ENCODE measurements at regions not wholly inside any gene's neighbourhood (a gene's known extent, or its start where the extent isn't known, plus 50 kb on each side); places are given as distances from the start of the nearest gene placed in this dataset.

DNA sequence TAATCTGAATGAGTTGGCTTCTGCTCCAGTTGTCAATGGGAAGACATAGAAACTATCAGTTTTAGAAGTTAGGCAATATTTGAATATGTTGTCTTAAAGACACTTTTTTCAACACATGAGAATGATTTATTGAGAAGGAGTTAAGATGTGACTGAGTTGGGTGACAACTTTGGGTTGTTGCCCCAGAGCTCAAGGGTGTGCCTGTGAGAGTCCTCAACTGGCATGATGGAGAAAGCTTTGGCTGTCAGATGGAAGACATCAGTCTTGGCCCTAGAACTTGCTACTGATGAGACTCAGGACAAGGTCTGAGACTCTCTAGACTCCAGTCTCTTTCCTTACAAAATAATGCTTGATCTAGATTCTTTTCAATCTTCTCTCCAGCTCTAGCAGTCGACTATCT lies 69.0 kb upstream of the CTAGE1 start:
- TF ChIP-seq, protein P1, sequence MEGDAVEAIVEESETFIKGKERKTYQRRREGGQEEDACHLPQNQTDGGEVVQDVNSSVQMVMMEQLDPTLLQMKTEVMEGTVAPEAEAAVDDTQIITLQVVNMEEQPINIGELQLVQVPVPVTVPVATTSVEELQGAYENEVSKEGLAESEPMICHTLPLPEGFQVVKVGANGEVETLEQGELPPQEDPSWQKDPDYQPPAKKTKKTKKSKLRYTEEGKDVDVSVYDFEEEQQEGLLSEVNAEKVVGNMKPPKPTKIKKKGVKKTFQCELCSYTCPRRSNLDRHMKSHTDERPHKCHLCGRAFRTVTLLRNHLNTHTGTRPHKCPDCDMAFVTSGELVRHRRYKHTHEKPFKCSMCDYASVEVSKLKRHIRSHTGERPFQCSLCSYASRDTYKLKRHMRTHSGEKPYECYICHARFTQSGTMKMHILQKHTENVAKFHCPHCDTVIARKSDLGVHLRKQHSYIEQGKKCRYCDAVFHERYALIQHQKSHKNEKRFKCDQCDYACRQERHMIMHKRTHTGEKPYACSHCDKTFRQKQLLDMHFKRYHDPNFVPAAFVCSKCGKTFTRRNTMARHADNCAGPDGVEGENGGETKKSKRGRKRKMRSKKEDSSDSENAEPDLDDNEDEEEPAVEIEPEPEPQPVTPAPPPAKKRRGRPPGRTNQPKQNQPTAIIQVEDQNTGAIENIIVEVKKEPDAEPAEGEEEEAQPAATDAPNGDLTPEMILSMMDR (IDR thresholded peaks at IDR 0.05; ENCODE audit: low read depth, low read length, missing control alignments), result no peak
- no peak for DNase-seq (ENCODE audit: low read depth)
- H3K4me3 ChIP-seq (ENCODE audit: low read depth, low read length), result no peak overlapping the region

GRCh38 chr18:22488554-22488953 lies 70.8 kb upstream of the CTAGE1 start:
- no peak for DNase-seq (ENCODE audit: low read depth)
- TF ChIP-seq, protein P1 (IDR thresholded peaks at IDR 0.05; ENCODE audit: low read depth, low read length, missing control alignments), result no peak
- no peak overlapping the region for H3K4me3 ChIP-seq (ENCODE audit: low read depth, low read length)

DNA sequence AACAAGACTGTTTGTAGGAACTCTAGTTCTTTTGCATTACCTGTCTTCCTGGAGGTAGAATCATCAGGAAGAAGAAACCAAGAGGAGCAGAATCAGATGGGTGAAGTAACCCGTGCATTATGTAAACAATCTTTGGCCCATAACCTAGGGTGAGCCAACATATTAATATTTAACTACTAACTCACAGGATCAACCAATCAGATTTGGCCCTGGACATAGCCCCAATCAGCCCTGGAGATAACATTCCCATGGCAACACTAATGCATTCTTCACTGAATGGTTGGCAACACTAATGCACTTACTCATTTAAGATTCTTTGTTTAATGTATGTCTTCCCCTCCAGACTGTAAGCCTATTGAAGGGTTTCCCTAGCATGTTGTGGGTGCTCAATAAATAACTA lies 72.0 kb upstream of the CTAGE1 start:
- H3K4me3 ChIP-seq (ENCODE audit: low read depth, low read length), result no peak overlapping the region
- DNase-seq (ENCODE audit: low read depth), result no peak
- TF ChIP-seq, protein P1 (IDR thresholded peaks at IDR 0.05; ENCODE audit: low read depth, low read length, missing control alignments), result no peak

GRCh38 chr18:22490429-22490846 lies 72.7 kb upstream of the CTAGE1 start:
- TF ChIP-seq, protein P1 (IDR thresholded peaks at IDR 0.05; ENCODE audit: low read depth, low read length, missing control alignments), result no peak
- H3K4me3 ChIP-seq (ENCODE audit: low read depth, low read length), result no peak overlapping the region
- no peak for DNase-seq (ENCODE audit: low read depth)

DNA sequence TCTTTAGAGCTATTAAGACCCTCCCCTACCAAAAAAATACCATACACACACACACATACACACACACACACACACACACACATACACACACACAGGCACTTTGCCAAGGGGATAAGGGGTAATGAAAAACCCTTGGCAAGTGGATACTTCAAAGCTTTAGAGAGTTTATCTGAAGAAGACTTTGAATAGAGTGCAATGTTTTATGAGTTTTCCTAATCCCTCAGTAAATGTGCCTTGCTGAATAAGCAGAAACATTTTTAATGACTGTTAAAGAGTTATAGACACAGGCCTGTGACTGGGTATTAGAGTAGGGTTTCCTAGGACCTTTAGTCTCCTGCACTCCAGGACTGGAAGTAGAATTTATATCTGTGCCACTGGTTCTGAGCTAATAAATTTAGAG lies 75.5 kb upstream of the CTAGE1 start:
- DNase-seq (ENCODE audit: low read depth), result no peak
- TF ChIP-seq, protein P1 (IDR thresholded peaks at IDR 0.05; ENCODE audit: low read depth, low read length, missing control alignments), result no peak
- no peak overlapping the region for H3K4me3 ChIP-seq (ENCODE audit: low read depth, low read length)

GRCh38 chr18:22493940-22494339 lies 76.2 kb upstream of the CTAGE1 start:
- no peak overlapping the region for H3K4me3 ChIP-seq (ENCODE audit: low read depth, low read length)
- TF ChIP-seq, protein P1 (IDR thresholded peaks at IDR 0.05; ENCODE audit: low read depth, low read length, missing control alignments), result no peak
- no peak for DNase-seq (ENCODE audit: low read depth)

DNA sequence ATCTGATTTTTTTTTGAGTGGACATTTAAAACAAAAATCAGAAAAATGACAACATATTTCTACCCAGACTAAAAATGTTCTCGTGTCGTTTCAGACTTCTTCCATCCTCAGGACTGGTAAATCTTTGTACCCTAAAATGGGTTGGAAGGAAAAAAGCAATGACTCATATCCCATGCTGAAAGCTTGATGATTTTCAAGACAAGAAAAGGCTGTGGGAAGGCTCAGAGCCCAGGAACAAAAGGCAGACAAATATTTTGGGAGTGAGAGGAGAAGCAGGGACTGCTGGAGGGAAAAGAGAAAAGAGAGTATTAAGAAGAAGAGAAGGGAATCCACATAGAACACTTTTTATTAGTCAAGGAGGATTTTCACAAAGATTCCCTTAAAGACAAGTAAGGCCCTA lies 77.1 kb upstream of the CTAGE1 start:
- no peak overlapping the region for H3K4me3 ChIP-seq (ENCODE audit: low read depth, low read length)
- TF ChIP-seq, protein P1 (IDR thresholded peaks at IDR 0.05; ENCODE audit: low read depth, low read length, missing control alignments), result no peak
- no peak for DNase-seq (ENCODE audit: low read depth)

Measured in GM12864 (cell line).